Forelimb muscle (tissue), 1 donor: ENCODE measurements at regions not wholly inside any gene's neighbourhood (a gene's known extent, or its start where the extent isn't known, plus 50 kb on each side); places are given as distances from the start of the nearest gene placed in this dataset.
"Not testable (repeated sequence)": the region's sequence is repeated elsewhere in the genome, so short reads cannot be mapped to it uniquely, and the experiment has no call there.

Experiments used
- DNase-seq: peaks from one replicate; pipeline ENCODE4 v3.0.0-alpha.2; 2013; ENCODE audit warnings: low read depth

GRCh38 chr4:120299631-120300030 lies 233.0 kb upstream of the MAD2L1 start:
- no peak for DNase-seq

GRCh38 chr4:120293341-120293740 lies 226.7 kb upstream of the MAD2L1 start:
- DNase-seq = no peak

- DNase-seq = no peak
Measured at GRCh38 chr4:120291541-120291940, 224.9 kb upstream of the MAD2L1 start.

- no peak for DNase-seq
Measured at GRCh38 chr4:120290553-120290952, 223.9 kb upstream of the MAD2L1 start.

- DNase-seq = no peak
Measured at GRCh38 chr4:120286813-120287212, 220.2 kb upstream of the MAD2L1 start.

- DNase-seq = no peak
Measured at GRCh38 chr4:120281581-120281980, 214.9 kb upstream of the MAD2L1 start.

GRCh38 chr4:120277391-120277790 lies 210.7 kb upstream of the MAD2L1 start:
- no peak for DNase-seq

- DNase-seq = no peak
Measured at GRCh38 chr4:120266602-120267001, 200.0 kb upstream of the MAD2L1 start.

- DNase-seq = no peak
Measured at GRCh38 chr4:120263618-120264017, 197.0 kb upstream of the MAD2L1 start.

GRCh38 chr4:120261117-120261516 lies 194.5 kb upstream of the MAD2L1 start:
- DNase-seq = no peak

GRCh38 chr4:120256112-120256775 lies 189.6 kb upstream of the MAD2L1 start:
- DNase-seq = not testable (repeated sequence)

- DNase-seq = no peak
Measured at GRCh38 chr4:120238277-120238973, 171.8 kb upstream of the MAD2L1 start.

- DNase-seq = no peak
Measured at GRCh38 chr4:120236873-120237272, 170.2 kb upstream of the MAD2L1 start.

- DNase-seq = no peak
Measured at GRCh38 chr4:120232050-120232449, 165.4 kb upstream of the MAD2L1 start.

GRCh38 chr4:120228086-120228485 lies 161.4 kb upstream of the MAD2L1 start:
- no peak for DNase-seq

GRCh38 chr4:120227554-120227953 lies 160.9 kb upstream of the MAD2L1 start:
- no peak for DNase-seq

GRCh38 chr4:120225527-120225926 lies 158.9 kb upstream of the MAD2L1 start:
- DNase-seq = no peak

GRCh38 chr4:120218981-120219380 lies 152.3 kb upstream of the MAD2L1 start:
- no peak for DNase-seq

GRCh38 chr4:120215350-120215749 lies 148.7 kb upstream of the MAD2L1 start:
- no peak for DNase-seq

- no peak for DNase-seq
Measured at GRCh38 chr4:120211408-120212015, 144.9 kb upstream of the MAD2L1 start.

GRCh38 chr4:120209706-120210105 lies 143.1 kb upstream of the MAD2L1 start:
- no peak for DNase-seq

GRCh38 chr4:120207021-120207420 lies 140.4 kb upstream of the MAD2L1 start:
- DNase-seq = no peak

GRCh38 chr4:120202222-120202621 lies 135.6 kb upstream of the MAD2L1 start:
- no peak for DNase-seq
